Lower leg skin (tissue), 4 donors: ENCODE measurements at regions not wholly inside any gene's neighbourhood (a gene's known extent, or its start where the extent isn't known, plus 50 kb on each side); places are given as distances from the start of the nearest gene placed in this dataset.

ENCODE experiments used
- DNase-seq, 2 donors: peaks; one replicate each; pipeline ENCODE4 v3.0.0-alpha.2; 2019; ENCODE audit warnings: low spot score in 2 of 2
- H3K4me3 ChIP-seq: fragments of 200-600 bp; sonication (generic); 2 replicates; pipeline ENCODE4 v1.5.1; 2017; ENCODE audit warnings: mild to moderate bottlenecking, low read depth; ENCODE audit not compliant: poor library complexity, severe bottlenecking
- CTCF ChIP-seq, 3 donors: fragments of 450-650 bp; IDR thresholded peaks; one replicate each; pipeline ENCODE4 v1.5.1; 2016; ENCODE audit warnings: antibody characterized with exemption in 3 of 3, mild to moderate bottlenecking in 3 of 3, moderate library complexity in 2 of 3
- POLR2A ChIP-seq, 2 donors: fragments of 450-650 bp; IDR thresholded peaks; one replicate each; pipeline ENCODE4 v1.6.1; 2016 to 2017; ENCODE audit warnings: antibody characterized with exemption in 2 of 2, mild to moderate bottlenecking in 1 of 2, moderate library complexity in 1 of 2
- WGBS, 2 donors: methylation state at CpG; one replicate each; pipeline ENCODE4 v1.1.5; 2018; 5-methylcytosine and 5-hydroxymethylcytosine counted together
- intact Hi-C: fragments of 100-400 bp; cut with DNase I; formaldehyde crosslinking; loops from one replicate; pipeline ENCODE4 v1.15.0; 2023; ENCODE audit warnings: low total_unique reads

- intact Hi-C loops = no loop called here
- 88 to 100% methylated on average over 1 of the region's 1 CpG for WGBS, 2 donors
Observed at GRCh38 chr18:24703316-24703715, 242.9 kb downstream of the HRH4 start.

GRCh38 chr18:24704946-24705630 lies 244.7 kb downstream of the HRH4 start:
- intact Hi-C loops = no loop called here
- H3K4me3 ChIP-seq = no peak overlapping the region
- 57 to 69% methylated on average over 7 of the region's 7 CpGs for WGBS, 2 donors
- DNase-seq = no peak
- TF ChIP-seq CTCF (IDR thresholded peaks at IDR 0.05) (no peak), POLR2A (IDR thresholded peaks at IDR 0.05) (no peak)

More at GRCh38 chr18:24703316-24703715, 242.9 kb downstream of the HRH4 start:
- TF ChIP-seq POLR2A (IDR thresholded peaks at IDR 0.05) = no peak
- TF ChIP-seq CTCF (IDR thresholded peaks at IDR 0.05) = no peak
- DNase-seq = no peak
- H3K4me3 ChIP-seq = no peak overlapping the region

GRCh38 chr18:24710474-24710873 lies 250.0 kb downstream of the HRH4 start:
- intact Hi-C loops = no loop called here
- H3K4me3 ChIP-seq = no peak overlapping the region
- TF ChIP-seq CTCF (IDR thresholded peaks at IDR 0.05) (no peak), POLR2A (IDR thresholded peaks at IDR 0.05) (no peak)
- DNase-seq = no peak

GRCh38 chr18:24719791-24720190 lies 259.4 kb downstream of the HRH4 start:
- intact Hi-C loops = loop anchor here (10.0 kb wide), 1 partner anchor 115 kb away; no protein-coding TSS in a partner anchor
- TF ChIP-seq POLR2A (IDR thresholded peaks at IDR 0.05) = no peak
- TF ChIP-seq CTCF (IDR thresholded peaks at IDR 0.05) = no peak
- no peak for DNase-seq
- no peak overlapping the region for H3K4me3 ChIP-seq

GRCh38 chr18:24721388-24721787 lies 261.0 kb downstream of the HRH4 start:
- TF ChIP-seq POLR2A (IDR thresholded peaks at IDR 0.05) (no peak), CTCF (IDR thresholded peaks at IDR 0.05) (no peak)
- no peak overlapping the region for H3K4me3 ChIP-seq
- DNase-seq = no peak
- 62 to 77% methylated on average over 2 of the region's 2 CpGs for WGBS, 2 donors
- intact Hi-C loops = loop anchor here (10.0 kb wide), 1 partner anchor 117 kb away; no protein-coding TSS in a partner anchor
